NT2/D1 (cell line): ENCODE measurements at regions not wholly inside any gene's neighbourhood (a gene's known extent, or its start where the extent isn't known, plus 50 kb on each side); places are given as distances from the start of the nearest gene placed in this dataset.

Experiments
- DNase-seq: peaks from one replicate; pipeline ENCODE4 v3.0.0-alpha.2; 2011; ENCODE audit warnings: low read depth, low spot score
- H3K27me3 ChIP-seq: 2 replicates; pipeline ENCODE4 v1.6.0; 2011; ENCODE audit warnings: mild to moderate bottlenecking; ENCODE audit not compliant: insufficient read length, insufficient read depth
- H3K36me3 ChIP-seq: 2 replicates; pipeline ENCODE4 v1.6.1; 2011; ENCODE audit warnings: mild to moderate bottlenecking, low read length, mixed read lengths; ENCODE audit not compliant: insufficient read depth, insufficient read length
- H3K4me1 ChIP-seq: 2 replicates; pipeline ENCODE4 v1.5.1; 2011; ENCODE audit not compliant: insufficient read depth, insufficient read length
- H3K4me3 ChIP-seq: 2 replicates; pipeline ENCODE4 v1.5.1; 2011; ENCODE audit warnings: low read depth; ENCODE audit not compliant: insufficient read length
- H3K9ac ChIP-seq: 2 replicates; pipeline ENCODE4 v1.6.0; 2011; ENCODE audit warnings: low read depth; ENCODE audit not compliant: insufficient read length
- H3K9me3 ChIP-seq: 2 replicates; pipeline ENCODE4 v1.5.1; 2011; ENCODE audit warnings: mild to moderate bottlenecking, low read length; ENCODE audit not compliant: insufficient read depth
- SUZ12 ChIP-seq: IDR thresholded peaks from 2 replicates; pipeline ENCODE4 v1.6.1; 2011; ENCODE audit not compliant: insufficient read length, insufficient read depth; ENCODE audit errors: extremely low read depth
- YY1 ChIP-seq: IDR thresholded peaks from 2 replicates; pipeline ENCODE4 v1.6.1; 2011; ENCODE audit not compliant: insufficient read length, insufficient read depth
- ZNF274 ChIP-seq: IDR thresholded peaks from 2 replicates; pipeline ENCODE4 v1.6.1; 2011; ENCODE audit warnings: mild to moderate bottlenecking, low read depth, low read length

DNA sequence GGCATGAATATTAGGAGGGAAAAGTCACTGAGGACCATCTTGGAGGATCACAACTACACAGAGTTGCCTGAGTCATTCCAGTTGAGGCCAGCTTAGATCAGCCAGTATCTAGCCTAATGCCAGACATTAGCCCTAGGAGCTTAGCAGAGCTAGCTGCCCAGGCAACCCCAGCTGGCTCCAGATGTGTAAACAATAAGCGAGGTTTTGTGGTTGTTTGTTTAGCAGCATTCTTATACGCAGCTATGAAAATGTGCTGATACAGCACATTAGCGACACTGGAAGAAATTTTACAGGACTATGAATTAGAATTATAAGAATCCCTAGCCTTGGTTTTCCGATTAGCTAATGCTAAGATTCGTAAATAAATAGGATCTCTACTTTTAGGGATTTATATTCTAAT is 59.3 kb downstream of the BTBD3 start:
- no peak for TF ChIP-seq SUZ12
- no peak for TF ChIP-seq ZNF274
- no peak for TF ChIP-seq YY1
- H3K27me3 ChIP-seq, result no peaks in the 10 kb centered on the region

DNA sequence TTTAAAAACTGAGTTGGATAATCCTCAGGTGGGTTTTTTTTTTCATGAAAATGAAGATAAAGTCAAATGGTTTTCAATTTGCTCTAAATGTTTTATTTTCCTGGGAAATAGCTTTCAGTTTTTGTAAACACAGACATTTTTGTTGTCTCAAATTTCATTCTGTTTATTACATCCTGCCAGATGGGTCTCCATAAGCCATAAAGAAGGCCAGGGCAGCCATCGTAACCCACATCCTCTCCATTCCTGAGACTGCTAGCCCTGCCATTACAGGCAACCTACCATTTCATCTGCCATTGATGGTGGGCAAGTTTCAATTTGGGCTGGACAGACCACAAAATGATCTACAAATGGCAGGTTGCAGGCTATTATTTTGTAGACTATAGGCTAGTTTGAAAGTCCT is 60.8 kb downstream of the BTBD3 start:
- Histone ChIP-seq H3K4me1 (peaks cover 2% of the 10 kb centered on the region), H3K36me3 (no peaks in the 10 kb centered on the region), H3K4me3 (no peak overlapping the region), H3K9ac (no peak overlapping the region), H3K27me3 (no peaks in the 10 kb centered on the region), H3K9me3 (no peaks in the 10 kb centered on the region)
- TF ChIP-seq ZNF274 (no peak), SUZ12 (no peak), YY1 (no peak)
- no peak for DNase-seq

More for the DNA sequence above, 59.3 kb downstream of the BTBD3 start:
- Histone ChIP-seq H3K9ac (no peak overlapping the region), H3K36me3 (no peaks in the 10 kb centered on the region), H3K4me3 (no peak overlapping the region), H3K9me3 (no peaks in the 10 kb centered on the region), H3K4me1 (peaks cover 2% of the 10 kb centered on the region)
- DNase-seq, result no peak

DNA sequence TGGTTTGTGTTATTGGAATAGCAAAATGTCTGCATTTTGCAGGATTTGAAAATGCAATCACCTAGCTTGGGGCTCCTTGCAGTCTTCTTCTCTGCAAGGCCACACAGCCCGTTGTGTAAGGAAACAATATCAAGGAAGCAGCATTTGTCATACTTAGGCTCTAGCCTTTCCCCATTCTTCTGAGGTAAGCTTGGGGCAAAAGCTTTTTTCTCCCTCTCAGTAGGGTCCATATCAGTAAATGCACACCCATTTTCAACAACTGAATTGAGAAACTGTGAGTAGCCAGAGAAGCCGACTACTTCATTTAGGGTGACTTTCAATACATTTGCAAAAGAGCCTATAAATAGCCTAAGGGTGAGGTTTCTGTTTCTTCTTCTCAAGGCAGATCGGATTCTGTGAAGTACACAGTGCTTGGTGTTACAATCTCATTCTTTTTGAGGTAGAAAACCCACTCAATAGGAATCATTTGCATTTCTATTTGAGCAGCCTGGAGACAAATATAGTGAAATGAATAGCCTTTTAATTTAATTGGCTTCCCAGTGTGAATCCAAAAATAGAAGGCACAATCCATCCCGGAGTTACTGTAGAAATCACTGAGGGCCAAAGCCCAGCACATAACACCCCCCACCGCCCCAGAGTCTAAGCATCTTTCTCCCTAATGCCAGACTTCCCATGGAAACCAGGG is 61.8 kb downstream of the BTBD3 start:
- no peaks in the 10 kb centered on the region for H3K36me3 ChIP-seq
- no peaks in the 10 kb centered on the region for H3K9me3 ChIP-seq
- peaks cover 2% of the 10 kb centered on the region for H3K4me1 ChIP-seq
- no peak overlapping the region for H3K4me3 ChIP-seq
- DNase-seq, result peak; percentile 32
- H3K27me3 ChIP-seq, result no peaks in the 10 kb centered on the region
- TF ChIP-seq SUZ12, result no peak
- no peak for TF ChIP-seq YY1
- no peak for TF ChIP-seq ZNF274
- no peak overlapping the region for H3K9ac ChIP-seq

DNA sequence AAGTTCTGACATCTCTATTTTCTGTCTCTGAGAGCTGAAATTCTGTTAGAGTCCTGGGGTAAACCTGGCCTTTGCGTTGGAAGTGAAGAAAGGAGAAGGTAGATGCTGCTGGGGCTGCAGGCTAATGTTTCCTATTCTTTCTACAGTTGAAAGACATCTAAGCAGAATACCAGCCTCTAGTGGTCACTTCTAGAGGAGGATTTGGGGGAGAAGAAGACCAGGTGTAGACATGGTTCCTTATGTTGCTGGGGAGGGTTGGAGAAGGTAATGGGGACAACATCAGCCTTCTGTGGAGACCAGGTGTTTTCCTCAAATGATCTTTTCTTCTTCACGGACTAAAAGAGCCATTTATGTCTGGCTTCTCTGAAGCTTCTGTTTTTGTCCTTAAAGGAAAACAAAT is 62.6 kb downstream of the BTBD3 start:
- Histone ChIP-seq H3K9me3 (no peaks in the 10 kb centered on the region), H3K4me1 (peaks cover 2% of the 10 kb centered on the region), H3K4me3 (no peak overlapping the region), H3K9ac (no peak overlapping the region), H3K27me3 (no peaks in the 10 kb centered on the region), H3K36me3 (no peaks in the 10 kb centered on the region)
- DNase-seq, result peak; percentile 2
- TF ChIP-seq SUZ12 (no peak), ZNF274 (no peak), YY1 (no peak)

DNA sequence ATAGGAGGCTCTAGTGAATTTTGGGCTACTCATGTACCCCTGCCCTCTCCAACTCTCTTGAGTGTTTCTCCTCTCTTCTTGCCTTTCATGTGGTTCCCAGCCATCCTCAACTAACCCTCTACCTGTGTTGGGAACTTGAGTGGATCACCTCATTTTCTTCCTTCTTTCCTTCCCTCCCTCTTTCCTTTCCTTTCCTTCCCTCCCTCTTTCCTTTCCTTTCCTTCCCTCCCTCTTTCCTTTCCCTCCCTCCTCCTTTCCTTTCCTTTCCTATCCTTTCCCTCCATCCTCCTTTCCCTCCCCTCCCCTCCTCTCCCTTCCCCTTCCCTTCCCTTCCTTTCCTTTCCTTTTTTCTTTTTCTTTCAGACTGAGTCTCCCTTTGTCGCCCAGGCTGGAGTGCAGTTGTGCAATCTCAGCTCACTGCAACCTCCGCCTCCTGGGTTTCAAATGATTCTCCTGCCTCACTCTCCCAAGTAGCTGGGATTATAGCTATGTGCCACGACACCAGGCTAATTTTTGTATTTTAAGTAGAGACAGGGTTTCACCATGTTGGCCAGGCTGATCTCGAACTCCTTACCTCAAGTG is 63.8 kb downstream of the BTBD3 start:
- Histone ChIP-seq H3K27me3 (no peaks in the 10 kb centered on the region), H3K4me3 (no peak overlapping the region), H3K36me3 (no peaks in the 10 kb centered on the region), H3K4me1 (peaks cover 2% of the 10 kb centered on the region), H3K9ac (no peak overlapping the region), H3K9me3 (no peaks in the 10 kb centered on the region)
- no peak for DNase-seq
- TF ChIP-seq SUZ12, result no peak
- TF ChIP-seq ZNF274, result no peak
- no peak for TF ChIP-seq YY1

DNA sequence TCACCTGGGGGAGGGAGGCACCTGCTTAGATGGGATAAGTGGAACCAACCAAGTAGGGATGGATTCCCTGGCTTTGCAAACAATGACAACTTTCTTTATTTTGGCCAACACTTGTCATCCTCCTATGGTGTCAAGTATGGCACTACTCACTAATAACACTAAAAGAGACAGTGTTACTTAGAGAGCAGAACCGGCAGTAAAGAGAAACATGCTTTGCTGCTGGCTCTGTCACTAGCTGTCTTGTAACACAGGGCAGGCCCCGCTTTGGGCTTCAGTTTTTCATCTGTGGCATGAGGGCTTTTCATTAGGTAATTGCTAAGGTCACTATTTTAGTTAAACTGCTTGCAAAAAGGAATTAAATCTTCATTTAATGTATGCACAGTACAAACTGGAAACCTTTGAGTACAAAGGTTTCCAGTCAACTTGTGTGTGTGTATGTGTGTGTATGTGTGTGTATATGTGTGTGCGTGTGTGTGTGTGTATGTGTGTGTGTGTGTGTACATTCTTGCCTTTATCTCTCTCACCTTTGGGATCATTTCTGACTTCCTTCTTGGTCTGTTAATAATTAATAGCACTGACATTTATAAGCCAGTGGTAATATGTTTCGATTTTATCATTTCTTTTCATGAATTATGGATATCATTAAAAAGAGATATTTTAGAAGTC is 64.7 kb downstream of the BTBD3 start:
- no peak for TF ChIP-seq ZNF274
- Histone ChIP-seq H3K9ac (no peak overlapping the region), H3K4me3 (no peak overlapping the region), H3K36me3 (no peaks in the 10 kb centered on the region), H3K4me1 (peaks cover 2% of the 10 kb centered on the region), H3K9me3 (no peaks in the 10 kb centered on the region), H3K27me3 (no peaks in the 10 kb centered on the region)
- no peak for DNase-seq

DNA sequence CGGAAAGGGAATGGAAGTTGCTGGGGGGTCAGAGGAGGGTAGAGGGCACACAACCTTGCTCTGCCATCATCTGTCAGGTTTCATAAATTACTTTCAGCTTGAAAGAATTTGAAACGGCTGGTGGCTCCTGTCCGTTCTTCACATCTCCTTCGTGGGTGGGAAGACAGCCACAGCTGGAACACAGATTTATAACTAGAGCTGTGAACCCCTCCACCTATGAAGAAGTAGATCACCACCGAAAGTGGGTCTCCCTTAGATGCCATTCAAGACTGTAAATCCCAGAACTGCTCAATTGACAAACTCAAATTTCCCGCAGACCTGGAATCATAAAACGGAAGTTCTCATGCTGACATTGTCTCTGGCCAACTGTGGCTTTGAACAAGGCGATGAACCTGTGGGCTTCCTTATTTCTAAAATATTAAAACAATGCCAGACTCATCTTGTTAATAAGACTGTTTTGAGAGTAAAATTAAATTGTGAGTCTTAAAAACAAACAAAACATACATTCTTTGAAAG is 65.3 kb downstream of the BTBD3 start:
- no peak for DNase-seq
- Histone ChIP-seq H3K4me3 (no peak overlapping the region), H3K36me3 (no peaks in the 10 kb centered on the region)

More for the DNA sequence above, 65.3 kb downstream of the BTBD3 start:
- TF ChIP-seq YY1 (no peak), SUZ12 (no peak), ZNF274 (no peak)
- Histone ChIP-seq H3K4me1 (peaks cover 2% of the 10 kb centered on the region), H3K27me3 (no peaks in the 10 kb centered on the region), H3K9me3 (no peaks in the 10 kb centered on the region), H3K9ac (no peak overlapping the region)
